Esophagus muscularis mucosa (tissue), 4 donors: ENCODE measurements at regions not wholly inside any gene's neighbourhood (a gene's known extent, or its start where the extent isn't known, plus 50 kb on each side); places are given as distances from the start of the nearest gene placed in this dataset.

ENCODE experiments used
- CTCF ChIP-seq, 3 experiments: fragments of 200-600 bp in 2 of 3; fragments of 450-650 bp in 1 of 3; sonication (generic) in 2 of 3; IDR thresholded peaks; one replicate each; pipeline ENCODE4 v1.5.1; 2017 to 2019; ENCODE audit warnings: antibody characterized with exemption in 3 of 3, mild to moderate bottlenecking in 2 of 3, moderate library complexity in 1 of 3
- EP300 ChIP-seq: sonication (generic); formaldehyde crosslinking; IDR thresholded peaks from one replicate; pipeline ENCODE4 v1.6.1; 2017; ENCODE audit warnings: antibody characterized with exemption
- POLR2A ChIP-seq: fragments of 450-650 bp; IDR thresholded peaks from one replicate; pipeline ENCODE4 v1.6.1; 2017; ENCODE audit warnings: antibody characterized with exemption, moderate library complexity, mild to moderate bottlenecking, low read depth

DNA sequence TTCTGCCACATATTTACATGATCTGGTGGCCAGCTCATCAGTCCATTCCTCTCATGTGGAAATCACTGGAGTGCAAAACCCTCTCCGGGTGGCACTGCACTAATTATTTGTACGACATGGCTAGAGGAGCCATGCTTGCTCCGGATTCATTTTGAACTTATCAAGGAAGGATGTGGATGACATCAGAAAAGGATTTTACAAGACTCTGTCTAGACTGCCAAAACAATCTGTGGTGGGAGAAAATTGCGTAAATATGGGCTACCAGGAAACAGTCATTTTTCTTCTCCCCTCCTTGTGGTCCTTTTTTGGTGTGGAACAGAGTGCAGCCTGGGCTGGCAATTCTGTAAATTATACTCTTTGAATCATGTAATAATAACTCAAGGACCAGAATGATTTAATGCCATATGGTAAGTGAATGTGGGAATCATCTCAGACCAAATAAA lies 123.4 kb upstream of the IFNE start:
- TF ChIP-seq CTCF (IDR thresholded peaks at IDR 0.05): no peak
- TF ChIP-seq POLR2A: no peak
- no peak for TF ChIP-seq EP300
